ENCODE measurements at regions not wholly inside any gene's neighbourhood (a gene's known extent, or its start where the extent isn't known, plus 50 kb on each side); places are given as distances from the start of the nearest gene placed in this dataset.
"Not testable (repeated sequence)": the region's sequence is repeated elsewhere in the genome, so short reads cannot be mapped to it uniquely, and the experiment has no call there.

GRCh38 chr1:229864686-229865230 lies 202.3 kb upstream of the GALNT2 start:
- WGBS, result 94% methylated on average over 15 of the region's 15 CpGs

GRCh38 chr1:229865321-229865720 lies 201.7 kb upstream of the GALNT2 start:
- not testable (repeated sequence) for H3K27me3 ChIP-seq (ENCODE audit: control insufficient read depth in 4 of 4, insufficient read depth in 4 of 4, low read length in 3 of 4); H3K9me3 ChIP-seq (ENCODE audit: control insufficient read depth in 4 of 4, low read length in 3 of 4); H3K27ac ChIP-seq (ENCODE audit: low read depth in 1 of 2, low read length in 2 of 2); H3K4me3 ChIP-seq (ENCODE audit: low read depth in 1 of 3, low read length in 3 of 3); H3K4me1 ChIP-seq (ENCODE audit: control insufficient read depth in 4 of 4, insufficient read depth in 4 of 4, low read length in 3 of 4); H3K36me3 ChIP-seq (ENCODE audit: control insufficient read depth in 4 of 4, insufficient read depth in 3 of 4, low read depth in 1 of 4, low read length in 3 of 4); DNase-seq (ENCODE audit: low spot score); H3K9ac ChIP-seq (ENCODE audit: low read depth in 1 of 2, low read length in 2 of 2)
- WGBS, result 97% methylated on average over 32 of the region's 32 CpGs

More at GRCh38 chr1:229864686-229865230, 202.3 kb upstream of the GALNT2 start:
- no peaks in the 10 kb centered on the region for H3K36me3 ChIP-seq (ENCODE audit: control insufficient read depth in 4 of 4, insufficient read depth in 3 of 4, low read depth in 1 of 4, low read length in 3 of 4)
- no peak overlapping the region for H3K4me3 ChIP-seq (ENCODE audit: low read depth in 1 of 3, low read length in 3 of 3)
- H3K27me3 ChIP-seq (ENCODE audit: control insufficient read depth in 4 of 4, insufficient read depth in 4 of 4, low read length in 3 of 4), result no peaks in the 10 kb centered on the region
- DNase-seq (ENCODE audit: low spot score), result no peak
- TF ChIP-seq NR2F2 (IDR thresholded peaks at IDR 0.05) (no peak), FOXA1 (IDR thresholded peaks at IDR 0.05) (no peak)
- no peak overlapping the region for H3K27ac ChIP-seq (ENCODE audit: low read depth in 1 of 2, low read length in 2 of 2)
- no peak overlapping the region for H3K9ac ChIP-seq (ENCODE audit: low read depth in 1 of 2, low read length in 2 of 2)
- H3K9me3 ChIP-seq (ENCODE audit: control insufficient read depth in 4 of 4, low read length in 3 of 4), result no peaks in the 10 kb centered on the region
- no peaks in the 10 kb centered on the region for H3K4me1 ChIP-seq (ENCODE audit: control insufficient read depth in 4 of 4, insufficient read depth in 4 of 4, low read length in 3 of 4)

- no peaks in the 10 kb centered on the region for H3K4me1 ChIP-seq (ENCODE audit: control insufficient read depth in 4 of 4, insufficient read depth in 4 of 4, low read length in 3 of 4)
- H3K27me3 ChIP-seq (ENCODE audit: control insufficient read depth in 4 of 4, insufficient read depth in 4 of 4, low read length in 3 of 4), result no peaks in the 10 kb centered on the region
- no peak for TF ChIP-seq YY1 (IDR thresholded peaks at IDR 0.05)
- TF ChIP-seq GABPA (IDR thresholded peaks at IDR 0.05 in 1 of 2, conservative IDR thresholded peaks at IDR 0.05 in 1 of 2), result no peak
- WGBS, result 97% methylated on average over 3 of the region's 3 CpGs
- no peaks in the 10 kb centered on the region for H3K9me3 ChIP-seq (ENCODE audit: control insufficient read depth in 4 of 4, low read length in 3 of 4)
- no peaks in the 10 kb centered on the region for H3K36me3 ChIP-seq (ENCODE audit: control insufficient read depth in 4 of 4, insufficient read depth in 3 of 4, low read depth in 1 of 4, low read length in 3 of 4)
- DNase-seq (ENCODE audit: low spot score), result no peak
- H3K27ac ChIP-seq (ENCODE audit: low read depth in 1 of 2, low read length in 2 of 2), result no peak overlapping the region
- H3K9ac ChIP-seq (ENCODE audit: low read depth in 1 of 2, low read length in 2 of 2), result no peak overlapping the region
- H3K4me3 ChIP-seq (ENCODE audit: low read depth in 1 of 3, low read length in 3 of 3), result no peak overlapping the region
These were observed 199.3 kb upstream of the GALNT2 start for GRCh38 chr1:229867726-229868125.

- TF ChIP-seq CTCF (IDR thresholded peaks at IDR 0.05; ENCODE audit: low read depth, low read length, missing input control) (no peak), RXRA (IDR thresholded peaks at IDR 0.05) (no peak), FOXA1 (IDR thresholded peaks at IDR 0.05) (no peak)
- H3K4me3 ChIP-seq (ENCODE audit: low read depth in 1 of 3, low read length in 3 of 3), result no peak overlapping the region
- H3K9me3 ChIP-seq (ENCODE audit: control insufficient read depth in 4 of 4, low read length in 3 of 4), result no peaks in the 10 kb centered on the region
- no peak overlapping the region for H3K9ac ChIP-seq (ENCODE audit: low read depth in 1 of 2, low read length in 2 of 2)
- 71% methylated on average over 1 of the region's 1 CpG for WGBS
- no peaks in the 10 kb centered on the region for H3K27me3 ChIP-seq (ENCODE audit: control insufficient read depth in 4 of 4, insufficient read depth in 4 of 4, low read length in 3 of 4)
- no peaks in the 10 kb centered on the region for H3K36me3 ChIP-seq (ENCODE audit: control insufficient read depth in 4 of 4, insufficient read depth in 3 of 4, low read depth in 1 of 4, low read length in 3 of 4)
- H3K4me1 ChIP-seq (ENCODE audit: control insufficient read depth in 4 of 4, insufficient read depth in 4 of 4, low read length in 3 of 4), result no peaks in the 10 kb centered on the region
- no peak overlapping the region for H3K27ac ChIP-seq (ENCODE audit: low read depth in 1 of 2, low read length in 2 of 2)
- DNase-seq (ENCODE audit: low spot score), result no peak
These were observed 197.8 kb upstream of the GALNT2 start for GRCh38 chr1:229869240-229869639.

GRCh38 chr1:229869687-229870086 lies 197.4 kb upstream of the GALNT2 start:
- TF ChIP-seq SP1 (IDR thresholded peaks at IDR 0.05) (no peak), JUND (IDR thresholded peaks at IDR 0.05) (no peak), FOXA1 (IDR thresholded peaks at IDR 0.05) (no peak), ATF3 (IDR thresholded peaks at IDR 0.05) (no peak)
- Histone ChIP-seq H3K4me1 (ENCODE audit: control insufficient read depth in 4 of 4, insufficient read depth in 4 of 4, low read length in 3 of 4) (no peaks in the 10 kb centered on the region), H3K36me3 (ENCODE audit: control insufficient read depth in 4 of 4, insufficient read depth in 3 of 4, low read depth in 1 of 4, low read length in 3 of 4) (no peaks in the 10 kb centered on the region), H3K27me3 (ENCODE audit: control insufficient read depth in 4 of 4, insufficient read depth in 4 of 4, low read length in 3 of 4) (no peaks in the 10 kb centered on the region), H3K9ac (ENCODE audit: low read depth in 1 of 2, low read length in 2 of 2) (no peak overlapping the region), H3K4me3 (ENCODE audit: low read depth in 1 of 3, low read length in 3 of 3) (no peak overlapping the region), H3K9me3 (ENCODE audit: control insufficient read depth in 4 of 4, low read length in 3 of 4) (no peaks in the 10 kb centered on the region), H3K27ac (ENCODE audit: low read depth in 1 of 2, low read length in 2 of 2) (no peak overlapping the region)
- no peak for DNase-seq (ENCODE audit: low spot score)
- WGBS, result 81% methylated on average over 4 of the region's 4 CpGs

Data from liver (tissue), 8 donors.